Neural cell (in vitro differentiated cells): ENCODE measurements at regions not wholly inside any gene's neighbourhood (a gene's known extent, or its start where the extent isn't known, plus 50 kb on each side); places are given as distances from the start of the nearest gene placed in this dataset.
A peak's percentile ranks its signal among the peaks of the same experiment; 100 is the strongest.

Source experiments
- H2AFZ ChIP-seq: fragments of 200-600, 300-800 bp; sonication (generic), shearing (Covaris generic); 2 replicates; pipeline ENCODE4 v1.6.0; 2014; ENCODE audit warnings: low read depth, mild to moderate bottlenecking, antibody characterized with exemption, low read length, moderate library complexity
- H3F3A ChIP-seq: fragments of 200-600 bp; shearing (Covaris generic); 2 replicates; pipeline ENCODE4 v1.6.1; 2016; ENCODE audit warnings: mild to moderate bottlenecking, moderate library complexity, mixed read lengths, antibody characterized with exemption, low read length; ENCODE audit not compliant: insufficient read depth, poor library complexity, severe bottlenecking
- H3K27ac ChIP-seq: fragments of 200-600, 300-800 bp; sonication (generic), shearing (Covaris generic); 2 replicates; pipeline ENCODE4 v1.5.1; 2014; ENCODE audit warnings: mild to moderate bottlenecking, low read length, moderate library complexity
- H3K27me3 ChIP-seq: fragments of 300-800, 200-600 bp; sonication (generic), shearing (Covaris generic); 2 replicates; pipeline ENCODE4 v1.6.0; 2014; ENCODE audit warnings: mild to moderate bottlenecking, low read depth, low read length, moderate library complexity; ENCODE audit not compliant: insufficient read depth
- H3K36me3 ChIP-seq: fragments of 300-800, 200-600 bp; sonication (generic), shearing (Covaris generic); 2 replicates; pipeline ENCODE4 v1.5.1; 2014; ENCODE audit warnings: mild to moderate bottlenecking, antibody characterized with exemption, low read length, moderate library complexity; ENCODE audit not compliant: insufficient read depth
- H3K4me2 ChIP-seq: fragments of 300-800, 200-600 bp; sonication (generic), shearing (Covaris generic); 2 replicates; pipeline ENCODE4 v1.6.0; 2014; ENCODE audit warnings: mild to moderate bottlenecking, low read length
- H3K4me3 ChIP-seq: fragments of 300-800, 200-600 bp; sonication (generic), shearing (Covaris generic); 2 replicates; pipeline ENCODE4 v1.5.1; 2014; ENCODE audit warnings: mild to moderate bottlenecking, low read length, moderate library complexity
- H3K79me2 ChIP-seq: fragments of 200-600 bp; shearing (Covaris generic); replicated peaks from 2 replicates; pipeline ENCODE4 v1.6.0; 2014; ENCODE audit warnings: mild to moderate bottlenecking, low read length, moderate library complexity; ENCODE audit not compliant: insufficient read depth
- H3K9ac ChIP-seq: fragments of 300-800, 200-600 bp; sonication (generic), shearing (Covaris generic); 2 replicates; pipeline ENCODE4 v1.6.1; 2016; ENCODE audit warnings: mild to moderate bottlenecking, low read length, mixed read lengths
- H3K9me2 ChIP-seq: fragments of 200-600 bp; shearing (Covaris generic); 2 replicates; pipeline ENCODE4 v1.6.1; 2016; ENCODE audit warnings: mild to moderate bottlenecking, low read length, mixed read lengths; ENCODE audit not compliant: insufficient read depth
- H3K9me3 ChIP-seq: fragments of 200-600, 300-800 bp; sonication (generic), shearing (Covaris generic); 2 replicates; pipeline ENCODE4 v1.6.1; 2016; ENCODE audit warnings: mild to moderate bottlenecking, mixed run types, low read length, moderate library complexity, mixed read lengths
- H4K20me1 ChIP-seq: fragments of 200-600 bp; shearing (Covaris generic); 2 replicates; pipeline ENCODE4 v1.6.1; 2016; ENCODE audit warnings: mild to moderate bottlenecking, mixed run types; ENCODE audit not compliant: insufficient read depth
- EP300 ChIP-seq: fragments of 450-650 bp; conservative IDR thresholded peaks from 2 replicates; pipeline ENCODE4 v1.6.1; 2014; ENCODE audit warnings: antibody characterized with exemption, mild to moderate bottlenecking, moderate library complexity; ENCODE audit not compliant: poor library complexity, severe bottlenecking
- EZH2 ChIP-seq: fragments of 200-600, 300-800 bp; shearing (Covaris generic), sonication (generic); IDR thresholded peaks from 2 replicates; pipeline ENCODE4 v1.6.1; 2014; ENCODE audit warnings: antibody characterized with exemption, low read length, borderline replicate concordance, mild to moderate bottlenecking; ENCODE audit not compliant: insufficient read depth, poor library complexity, severe bottlenecking
- MXI1 ChIP-seq: fragments of 450-650 bp; conservative IDR thresholded peaks from 2 replicates; pipeline ENCODE4 v1.6.1; 2014; ENCODE audit warnings: antibody characterized with exemption, mild to moderate bottlenecking; ENCODE audit not compliant: poor library complexity, severe bottlenecking
- POLR2AphosphoS5 ChIP-seq: IDR thresholded peaks from 2 replicates; pipeline ENCODE4 v1.6.1; 2012
- RAD21 ChIP-seq: fragments of 450-650 bp; conservative IDR thresholded peaks from 2 replicates; pipeline ENCODE4 v1.6.1; 2014; ENCODE audit warnings: antibody characterized with exemption, mild to moderate bottlenecking, moderate library complexity
- REST ChIP-seq: IDR thresholded peaks from 2 replicates; pipeline ENCODE4 v1.6.1; 2012; ENCODE audit warnings: borderline replicate concordance
- SMC3 ChIP-seq: fragments of 450-650 bp; conservative IDR thresholded peaks from 2 replicates; pipeline ENCODE4 v1.6.1; 2014; ENCODE audit warnings: antibody characterized with exemption, mild to moderate bottlenecking, moderate library complexity; ENCODE audit not compliant: poor library complexity
- TAF1 ChIP-seq: IDR thresholded peaks from 2 replicates; pipeline ENCODE4 v1.6.1; 2012; ENCODE audit warnings: low read depth
- TF ChIP-seq, protein P1 (sequence below): fragments of 450-650 bp; IDR thresholded peaks from 2 replicates; pipeline ENCODE4 v1.5.1; 2014; ENCODE audit warnings: antibody characterized with exemption, mild to moderate bottlenecking, moderate library complexity; ENCODE audit not compliant: poor library complexity, severe bottlenecking

DNA sequence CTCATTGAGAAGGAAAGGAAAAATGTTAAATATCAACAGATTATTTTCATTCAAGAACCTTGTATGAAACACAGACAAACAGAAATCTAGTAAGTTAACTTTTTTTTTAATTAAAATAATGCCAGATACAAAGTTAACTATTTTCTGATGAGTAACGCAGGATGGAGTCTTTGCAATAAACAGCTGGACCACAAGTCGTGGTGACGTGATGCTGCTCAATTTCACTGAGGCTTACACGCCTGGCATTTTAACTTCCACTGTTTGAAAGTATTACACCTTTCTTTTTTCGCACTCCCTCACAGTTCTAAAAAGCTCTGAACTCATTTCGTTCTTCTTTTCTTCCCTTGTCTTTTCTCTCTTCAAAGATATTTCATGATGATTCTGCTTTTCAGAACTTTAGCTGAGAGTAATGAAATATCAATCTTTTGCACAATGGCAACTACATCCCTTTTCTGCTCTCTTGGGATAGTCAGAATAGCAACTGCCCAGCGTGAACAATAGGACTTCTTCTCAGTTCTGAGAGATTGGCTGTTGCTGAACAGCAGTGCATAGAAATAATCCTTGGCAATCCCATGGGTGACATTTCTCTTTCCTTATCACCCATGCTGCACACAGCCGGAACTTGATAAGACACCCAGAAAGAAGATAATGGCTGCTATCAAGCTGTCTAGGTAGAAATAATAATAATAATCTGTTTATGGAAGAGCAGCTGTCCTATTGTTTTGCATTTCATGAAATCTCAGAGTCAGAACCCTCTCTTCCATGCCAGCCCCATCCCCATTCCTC, 160.5 kb downstream of the BTG1 start:
- Histone ChIP-seq H2AFZ (no peak overlapping the region), H3K79me2 (no peaks in the 10 kb centered on the region), H4K20me1 (no peaks in the 10 kb centered on the region), H3K36me3 (no peaks in the 10 kb centered on the region), H3K27me3 (no peaks in the 10 kb centered on the region), H3K9me2 (no peaks in the 10 kb centered on the region), H3K4me2 (no peak overlapping the region), H3K9me3 (no peaks in the 10 kb centered on the region), H3K27ac (peak overlapping the region; percentile 9), H3F3A (no peaks in the 10 kb centered on the region), H3K9ac (no peak overlapping the region), H3K4me3 (no peak overlapping the region)
- TF ChIP-seq RAD21 (no peak), EP300 (no peak), SMC3 (no peak), TAF1 (no peak), REST (no peak), POLR2AphosphoS5 (no peak), EZH2 (no peak), MXI1 (no peak)
- TF ChIP-seq, protein P1, sequence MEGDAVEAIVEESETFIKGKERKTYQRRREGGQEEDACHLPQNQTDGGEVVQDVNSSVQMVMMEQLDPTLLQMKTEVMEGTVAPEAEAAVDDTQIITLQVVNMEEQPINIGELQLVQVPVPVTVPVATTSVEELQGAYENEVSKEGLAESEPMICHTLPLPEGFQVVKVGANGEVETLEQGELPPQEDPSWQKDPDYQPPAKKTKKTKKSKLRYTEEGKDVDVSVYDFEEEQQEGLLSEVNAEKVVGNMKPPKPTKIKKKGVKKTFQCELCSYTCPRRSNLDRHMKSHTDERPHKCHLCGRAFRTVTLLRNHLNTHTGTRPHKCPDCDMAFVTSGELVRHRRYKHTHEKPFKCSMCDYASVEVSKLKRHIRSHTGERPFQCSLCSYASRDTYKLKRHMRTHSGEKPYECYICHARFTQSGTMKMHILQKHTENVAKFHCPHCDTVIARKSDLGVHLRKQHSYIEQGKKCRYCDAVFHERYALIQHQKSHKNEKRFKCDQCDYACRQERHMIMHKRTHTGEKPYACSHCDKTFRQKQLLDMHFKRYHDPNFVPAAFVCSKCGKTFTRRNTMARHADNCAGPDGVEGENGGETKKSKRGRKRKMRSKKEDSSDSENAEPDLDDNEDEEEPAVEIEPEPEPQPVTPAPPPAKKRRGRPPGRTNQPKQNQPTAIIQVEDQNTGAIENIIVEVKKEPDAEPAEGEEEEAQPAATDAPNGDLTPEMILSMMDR = no peak

- no peaks in the 10 kb centered on the region for H4K20me1 ChIP-seq
Observed at GRCh38 chr12:91984556-91984955, 161.1 kb downstream of the BTG1 start.

More at GRCh38 chr12:91984556-91984955, 161.1 kb downstream of the BTG1 start:
- Histone ChIP-seq H3K27ac (no peak overlapping the region), H3K36me3 (no peaks in the 10 kb centered on the region), H3K9me3 (no peaks in the 10 kb centered on the region), H3K4me2 (no peak overlapping the region), H2AFZ (no peak overlapping the region), H3K4me3 (no peak overlapping the region), H3K9ac (no peak overlapping the region), H3K9me2 (no peaks in the 10 kb centered on the region), H3K79me2 (no peaks in the 10 kb centered on the region), H3F3A (no peaks in the 10 kb centered on the region), H3K27me3 (no peaks in the 10 kb centered on the region)
- TF ChIP-seq, protein P1 = no peak
- no peak for TF ChIP-seq EP300
- TF ChIP-seq POLR2AphosphoS5 = no peak
- no peak for TF ChIP-seq TAF1
- no peak for TF ChIP-seq SMC3
- TF ChIP-seq RAD21 = no peak
- no peak for TF ChIP-seq REST
- no peak for TF ChIP-seq MXI1
- TF ChIP-seq EZH2 = no peak
